ENCODE measurements at regions not wholly inside any gene's neighbourhood (a gene's known extent, or its start where the extent isn't known, plus 50 kb on each side); places are given as distances from the start of the nearest gene placed in this dataset.

- Mint-ChIP-seq H3K27me3 (ENCODE audit: insufficient read depth, low read depth) (peaks cover 4% of the 10 kb centered on the region), H3K4me3 (no peak overlapping the region), H3K36me3 (no peaks in the 10 kb centered on the region), H3K9me3 (no peaks in the 10 kb centered on the region), H3K27ac (no peak overlapping the region), H3K4me1 (no peaks in the 10 kb centered on the region)
- H3K4me2 ChIP-seq: no peak overlapping the region
- H3K79me2 ChIP-seq (ENCODE audit: low read depth): no peaks in the 10 kb centered on the region
- no peak overlapping the region for H2AFZ ChIP-seq (replicated peaks)
- no peak overlapping the region for H3K27ac ChIP-seq
- no peaks in the 10 kb centered on the region for H3K27me3 ChIP-seq
- no peaks in the 10 kb centered on the region for H3F3A ChIP-seq (ENCODE audit: low read depth)
- H4K20me1 ChIP-seq (ENCODE audit: low read depth): no peaks in the 10 kb centered on the region
- peaks cover 3% of the 10 kb centered on the region for H3K4me1 ChIP-seq
- H3K9ac ChIP-seq: no peak overlapping the region
- no peak overlapping the region for H3K4me3 ChIP-seq
- H3K9me3 ChIP-seq (ENCODE audit: low read depth): no peaks in the 10 kb centered on the region
- TF ChIP-seq CTCF (IDR thresholded peaks at IDR 0.05) (no peak), EZH2phosphoT487 (IDR thresholded peaks at IDR 0.05) (no peak)
- no peak for DNase-seq (ENCODE audit: low spot score)
- no peaks in the 10 kb centered on the region for H3K36me3 ChIP-seq
Observed at GRCh38 chr1:30422251-30422650, 301.1 kb downstream of the MATN1 start.

- no peaks in the 10 kb centered on the region for H3K4me1 Mint-ChIP-seq
- H3K4me3 Mint-ChIP-seq: no peak overlapping the region
- no peak overlapping the region for H3K27ac Mint-ChIP-seq
- peaks cover 4% of the 10 kb centered on the region for H3K27me3 Mint-ChIP-seq (ENCODE audit: insufficient read depth, low read depth)
- Histone ChIP-seq H3K4me1 (no peaks in the 10 kb centered on the region), H3K36me3 (no peaks in the 10 kb centered on the region), H4K20me1 (ENCODE audit: low read depth) (no peaks in the 10 kb centered on the region), H3F3A (ENCODE audit: low read depth) (no peaks in the 10 kb centered on the region), H2AFZ (replicated peaks) (no peak overlapping the region), H3K27ac (no peak overlapping the region), H3K27me3 (no peaks in the 10 kb centered on the region), H3K9ac (no peak overlapping the region), H3K9me3 (ENCODE audit: low read depth) (no peaks in the 10 kb centered on the region), H3K4me3 (no peak overlapping the region), H3K4me2 (no peak overlapping the region), H3K79me2 (ENCODE audit: low read depth) (no peaks in the 10 kb centered on the region)
- no peaks in the 10 kb centered on the region for H3K36me3 Mint-ChIP-seq
- TF ChIP-seq EZH2 (IDR thresholded peaks at IDR 0.05) (no peak), EZH2phosphoT487 (IDR thresholded peaks at IDR 0.05) (no peak), CTCF (IDR thresholded peaks at IDR 0.05) (no peak)
- no peak for DNase-seq (ENCODE audit: low spot score)
- H3K9me3 Mint-ChIP-seq: no peaks in the 10 kb centered on the region
Observed at GRCh38 chr1:30420519-30421050, 302.8 kb downstream of the MATN1 start.

- Histone ChIP-seq H3K9ac (no peak overlapping the region), H3K36me3 (no peaks in the 10 kb centered on the region), H3K79me2 (ENCODE audit: low read depth) (no peaks in the 10 kb centered on the region), H3K27me3 (no peaks in the 10 kb centered on the region), H3K9me3 (ENCODE audit: low read depth) (no peaks in the 10 kb centered on the region), H3F3A (ENCODE audit: low read depth) (no peaks in the 10 kb centered on the region), H3K4me3 (no peak overlapping the region), H3K27ac (no peak overlapping the region), H4K20me1 (ENCODE audit: low read depth) (no peaks in the 10 kb centered on the region), H2AFZ (replicated peaks) (no peak overlapping the region), H3K4me2 (no peak overlapping the region), H3K4me1 (no peaks in the 10 kb centered on the region)
- no peak overlapping the region for H3K4me3 Mint-ChIP-seq
- H3K36me3 Mint-ChIP-seq: no peaks in the 10 kb centered on the region
- H3K9me3 Mint-ChIP-seq: no peaks in the 10 kb centered on the region
- H3K4me1 Mint-ChIP-seq: no peaks in the 10 kb centered on the region
- no peak for DNase-seq (ENCODE audit: low spot score)
- TF ChIP-seq CTCF (IDR thresholded peaks at IDR 0.05): no peak
- H3K27ac Mint-ChIP-seq: no peak overlapping the region
- peaks cover 2% of the 10 kb centered on the region for H3K27me3 Mint-ChIP-seq (ENCODE audit: insufficient read depth, low read depth)
Observed at GRCh38 chr1:30419831-30420230, 303.6 kb downstream of the MATN1 start.

Data from neural progenitor cell (in vitro differentiated cells).